Choroid plexus epithelial cell (primary cell): ENCODE measurements at regions not wholly inside any gene's neighbourhood (a gene's known extent, or its start where the extent isn't known, plus 50 kb on each side); places are given as distances from the start of the nearest gene placed in this dataset.

Source experiments
- DNase-seq: peaks from one replicate; pipeline ENCODE4 v3.0.0-alpha.2; 2010; ENCODE audit warnings: low read depth
- H3K4me3 ChIP-seq: 2 replicates; pipeline ENCODE4 v1.5.1; 2011; ENCODE audit warnings: low read depth, mild to moderate bottlenecking, control low read depth, low read length, moderate library complexity
- TF ChIP-seq, protein P1 (sequence below): conservative IDR thresholded peaks from 2 replicates; pipeline ENCODE4 v1.5.1; 2011; ENCODE audit warnings: low read depth, mild to moderate bottlenecking, control low read depth, inconsistent platforms, low read length, moderate library complexity

GRCh38 chr5:4208537-4208936 is 612.9 kb downstream of the IRX1 start:
- TF ChIP-seq, protein P1, sequence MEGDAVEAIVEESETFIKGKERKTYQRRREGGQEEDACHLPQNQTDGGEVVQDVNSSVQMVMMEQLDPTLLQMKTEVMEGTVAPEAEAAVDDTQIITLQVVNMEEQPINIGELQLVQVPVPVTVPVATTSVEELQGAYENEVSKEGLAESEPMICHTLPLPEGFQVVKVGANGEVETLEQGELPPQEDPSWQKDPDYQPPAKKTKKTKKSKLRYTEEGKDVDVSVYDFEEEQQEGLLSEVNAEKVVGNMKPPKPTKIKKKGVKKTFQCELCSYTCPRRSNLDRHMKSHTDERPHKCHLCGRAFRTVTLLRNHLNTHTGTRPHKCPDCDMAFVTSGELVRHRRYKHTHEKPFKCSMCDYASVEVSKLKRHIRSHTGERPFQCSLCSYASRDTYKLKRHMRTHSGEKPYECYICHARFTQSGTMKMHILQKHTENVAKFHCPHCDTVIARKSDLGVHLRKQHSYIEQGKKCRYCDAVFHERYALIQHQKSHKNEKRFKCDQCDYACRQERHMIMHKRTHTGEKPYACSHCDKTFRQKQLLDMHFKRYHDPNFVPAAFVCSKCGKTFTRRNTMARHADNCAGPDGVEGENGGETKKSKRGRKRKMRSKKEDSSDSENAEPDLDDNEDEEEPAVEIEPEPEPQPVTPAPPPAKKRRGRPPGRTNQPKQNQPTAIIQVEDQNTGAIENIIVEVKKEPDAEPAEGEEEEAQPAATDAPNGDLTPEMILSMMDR: no peak
- H3K4me3 ChIP-seq: no peak overlapping the region
- DNase-seq: no peak

DNA sequence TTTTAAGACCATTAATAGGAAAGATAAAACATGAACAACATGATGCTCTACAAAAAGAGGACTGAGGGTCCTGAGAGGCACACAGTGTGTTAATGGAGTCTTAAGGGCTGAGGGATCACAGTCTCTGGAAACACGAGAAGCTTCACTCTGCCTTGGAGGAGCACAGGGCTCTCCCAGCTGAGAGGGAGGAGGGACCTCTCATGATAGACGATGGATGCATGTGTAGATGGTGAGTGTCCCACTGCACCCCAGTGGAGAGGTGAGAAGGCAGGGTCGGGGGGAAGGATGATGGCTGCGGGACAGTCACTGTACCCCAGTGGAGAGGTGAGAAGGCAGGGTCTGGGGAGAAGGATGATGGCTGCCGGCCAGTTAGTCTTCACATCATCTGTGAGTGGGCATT is 613.4 kb downstream of the IRX1 start:
- TF ChIP-seq, protein P1: no peak
- no peak for DNase-seq
- no peak overlapping the region for H3K4me3 ChIP-seq

GRCh38 chr5:4212071-4212739 is 616.6 kb downstream of the IRX1 start:
- no peak for DNase-seq
- H3K4me3 ChIP-seq: no peak overlapping the region
- TF ChIP-seq, protein P1: no peak

- H3K4me3 ChIP-seq: no peak overlapping the region
- DNase-seq: no peak
- TF ChIP-seq, protein P1: no peak
Measured at GRCh38 chr5:4212981-4213819, 617.6 kb downstream of the IRX1 start.

GRCh38 chr5:4215143-4215542 is 619.5 kb downstream of the IRX1 start:
- DNase-seq: no peak
- TF ChIP-seq, protein P1: no peak
- H3K4me3 ChIP-seq: no peak overlapping the region

- TF ChIP-seq, protein P1: no peak
- no peak overlapping the region for H3K4me3 ChIP-seq
- DNase-seq: no peak
Measured at GRCh38 chr5:4216142-4216541, 620.5 kb downstream of the IRX1 start.

GRCh38 chr5:4220016-4220415 is 624.4 kb downstream of the IRX1 start:
- no peak for DNase-seq
- H3K4me3 ChIP-seq: no peak overlapping the region
- TF ChIP-seq, protein P1: no peak
